OCI-LY1 (cell line): ENCODE measurements at regions not wholly inside any gene's neighbourhood (a gene's known extent, or its start where the extent isn't known, plus 50 kb on each side); places are given as distances from the start of the nearest gene placed in this dataset.

Source experiments
- CTCF ChIP-seq: fragments of 200-600 bp; sonication (generic), shearing (Covaris generic); IDR thresholded peaks from 2 replicates; pipeline ENCODE4 v1.5.1; 2017; ENCODE audit warnings: mild to moderate bottlenecking, antibody characterized with exemption, low read length, moderate library complexity, mixed read lengths
- EZH2 ChIP-seq: fragments of 200-600 bp; sonication (generic), shearing (Covaris generic); IDR thresholded peaks from 2 replicates; pipeline ENCODE4 v1.8.0; 2017; ENCODE audit warnings: borderline replicate concordance, mixed run types, mild to moderate bottlenecking, antibody characterized with exemption, low read length, moderate library complexity, mixed read lengths

GRCh38 chr2:195369218-195369587 lies 287.8 kb upstream of the SLC39A10 start:
- TF ChIP-seq CTCF, result no peak
- TF ChIP-seq EZH2, result no peak
